ENCODE measurements at regions not wholly inside any gene's neighbourhood (a gene's known extent, or its start where the extent isn't known, plus 50 kb on each side); places are given as distances from the start of the nearest gene placed in this dataset.
"Not testable (repeated sequence)": the region's sequence is repeated elsewhere in the genome, so short reads cannot be mapped to it uniquely, and the experiment has no call there.

DNA sequence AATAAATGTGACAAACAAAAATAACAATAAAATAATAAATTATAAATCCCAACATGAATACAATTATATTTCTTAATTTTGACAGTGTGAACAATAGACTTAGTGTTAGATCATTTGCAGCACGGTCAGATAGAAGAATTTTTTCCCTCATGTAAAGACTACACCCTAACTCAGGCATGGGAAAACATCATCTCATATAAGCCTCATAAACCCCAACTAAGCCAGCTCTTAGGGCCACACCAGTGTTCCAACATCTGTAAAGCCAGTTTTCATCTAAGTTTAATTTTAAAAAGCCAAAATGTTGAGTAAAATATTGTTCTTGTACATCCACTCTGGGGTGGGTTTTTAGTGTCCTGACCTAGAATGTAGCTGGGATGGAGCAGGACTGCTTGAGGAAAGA, 167.4 kb downstream of the QRSL1 start:
- DNase-seq, result no peak

DNA sequence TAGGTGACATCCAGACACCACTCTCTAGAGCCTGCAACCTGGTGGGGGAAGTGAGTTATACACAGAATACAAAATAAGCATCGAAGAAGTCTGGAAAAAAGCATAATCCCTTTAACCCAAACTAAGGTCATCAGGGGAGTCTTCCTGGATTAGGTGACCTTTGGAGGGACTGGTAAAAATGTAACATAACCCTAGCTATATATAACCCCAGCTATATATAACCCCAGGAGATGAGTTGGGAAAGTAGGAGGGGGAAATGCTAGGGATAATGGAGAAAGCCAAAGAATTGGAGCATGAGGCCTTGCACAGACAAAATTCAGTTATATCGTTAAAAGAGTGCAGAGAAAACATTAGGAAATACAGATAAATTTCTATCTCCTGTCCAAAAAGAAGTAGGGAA, 164.8 kb downstream of the QRSL1 start:
- no peak for DNase-seq

DNA sequence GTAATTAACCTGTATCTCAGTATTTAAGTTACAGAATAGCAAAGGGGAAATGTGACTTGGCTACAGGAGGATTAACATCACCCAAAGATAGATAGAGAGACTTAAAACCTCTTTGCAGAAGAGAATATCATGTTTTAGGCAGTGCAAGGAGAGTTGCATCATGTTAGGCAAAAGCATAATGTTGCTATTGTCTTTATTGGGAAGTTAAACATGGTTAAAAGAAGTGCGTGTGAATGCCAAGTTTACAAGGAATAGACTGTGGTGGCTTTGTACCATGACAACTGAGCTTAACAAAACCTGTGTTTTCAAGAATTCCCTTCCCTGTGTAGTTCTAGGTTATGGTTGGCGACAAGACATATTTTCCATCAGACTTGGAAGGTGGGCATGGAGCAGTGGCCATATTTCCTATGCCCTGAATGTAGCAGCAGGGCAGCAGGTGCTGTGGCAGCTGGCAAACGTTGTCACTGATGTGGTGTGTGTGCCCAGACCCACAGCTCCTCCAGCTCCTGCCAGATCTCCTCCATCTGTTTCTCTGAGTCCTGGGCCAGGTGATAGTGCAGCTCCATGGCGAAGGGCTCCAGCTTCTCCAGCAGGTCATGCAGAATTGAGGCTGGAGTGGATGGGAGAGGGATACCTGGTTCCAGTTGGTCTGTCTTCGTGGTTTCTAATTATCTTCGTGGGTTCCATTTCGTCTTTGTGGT, 163.3 kb downstream of the QRSL1 start:
- DNase-seq, result no peak

DNA sequence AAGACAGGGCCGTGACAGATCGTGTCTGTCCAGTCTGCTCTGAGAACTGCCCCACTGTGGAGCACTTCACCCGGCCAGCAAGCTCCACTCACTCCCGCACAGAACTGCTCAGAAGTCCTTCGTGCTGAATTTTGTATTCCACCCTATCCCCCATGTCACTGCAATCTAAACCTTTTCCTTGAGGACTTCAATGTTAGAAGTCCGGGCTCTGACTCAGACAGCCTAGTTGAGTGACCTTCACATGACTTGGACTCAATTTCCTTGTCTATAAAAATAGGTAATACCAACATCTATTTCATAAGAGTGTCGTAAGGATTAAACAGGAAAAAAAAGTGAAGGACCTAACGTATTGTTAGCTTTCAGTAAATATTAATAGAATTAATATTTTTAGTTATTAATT, 161.6 kb downstream of the QRSL1 start:
- DNase-seq, result no peak

DNA sequence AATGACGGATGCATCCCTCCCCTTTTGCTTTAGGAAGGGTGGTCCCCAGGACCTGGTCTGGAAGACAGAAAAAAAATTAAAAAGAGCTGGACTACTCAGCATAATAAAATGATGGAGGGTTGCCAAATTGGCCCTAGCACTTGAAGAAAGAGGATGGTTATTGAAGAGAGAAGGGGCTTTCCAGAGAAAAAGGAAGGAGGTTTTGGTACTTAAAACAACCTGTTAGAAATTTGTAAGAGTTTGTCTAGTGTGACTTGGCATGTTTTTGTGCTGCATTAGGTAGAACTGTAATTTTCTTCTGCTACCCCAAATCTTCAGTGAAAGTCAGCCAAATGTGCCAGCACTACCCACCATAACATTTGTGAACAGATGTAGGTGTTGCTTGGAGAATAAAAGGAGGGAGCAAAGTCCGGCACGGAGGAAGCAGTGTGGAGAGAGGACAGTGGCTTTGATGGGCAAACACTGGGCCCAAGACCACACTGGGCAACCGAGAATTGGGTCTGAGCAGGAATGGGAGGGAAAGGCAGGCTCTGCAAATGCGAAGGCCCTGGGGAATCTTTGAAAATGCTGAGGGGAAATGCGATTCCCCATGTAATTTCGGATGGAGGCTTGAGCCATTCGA, 160.9 kb downstream of the QRSL1 start:
- no peak for DNase-seq

DNA sequence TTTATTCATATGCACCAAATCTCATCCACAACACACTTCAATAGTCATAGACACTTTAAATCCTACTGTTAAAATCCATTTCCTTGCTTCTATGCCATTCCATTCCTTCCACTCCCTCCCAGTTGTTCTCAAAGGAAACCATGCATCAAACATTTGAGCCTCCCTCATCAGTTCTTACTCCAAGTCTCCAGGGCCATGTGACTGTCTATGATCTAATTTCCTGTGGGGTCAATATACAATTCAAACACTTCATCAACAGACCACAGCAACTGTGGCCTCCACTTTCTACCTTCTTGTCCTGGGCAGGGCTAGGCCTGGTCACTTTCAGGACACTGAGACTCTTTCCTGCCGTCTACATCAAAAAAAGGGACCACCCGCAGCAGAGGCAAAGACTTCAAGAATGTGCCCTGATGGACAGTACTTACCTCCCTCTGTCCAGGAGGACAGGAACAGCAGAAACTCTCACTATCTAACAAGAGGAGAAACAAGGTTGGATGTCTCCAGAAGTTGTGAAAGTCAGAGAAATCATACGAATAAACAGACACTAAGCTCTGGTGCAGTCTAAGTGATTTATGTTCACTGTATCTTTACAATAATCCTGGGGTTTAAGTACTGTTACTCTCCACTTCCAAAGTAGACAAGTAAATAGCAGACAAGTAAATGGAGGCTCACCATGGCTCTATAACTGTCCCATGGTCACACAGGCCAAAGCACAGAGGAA, 160.2 kb downstream of the QRSL1 start:
- no peak for DNase-seq

DNA sequence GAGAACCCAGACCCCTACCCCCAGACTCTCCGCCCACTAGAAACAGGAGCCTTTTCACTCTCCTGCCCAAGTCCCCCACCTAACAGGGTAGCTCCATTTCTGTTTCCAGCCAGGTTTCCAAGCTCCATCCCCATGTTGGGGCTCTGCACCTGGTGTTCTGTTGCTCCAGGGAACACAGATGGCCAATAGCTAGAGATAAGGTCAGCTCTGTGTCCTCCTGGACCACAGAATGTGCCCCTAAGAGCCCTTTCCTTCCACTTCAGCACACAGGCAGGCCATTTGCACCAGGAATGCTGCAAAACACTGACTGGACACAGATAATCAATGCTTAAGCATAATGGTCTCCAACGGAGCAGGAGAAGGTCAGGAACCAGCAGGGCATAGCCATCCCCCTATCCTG, 159.4 kb downstream of the QRSL1 start:
- DNase-seq, result no peak

DNA sequence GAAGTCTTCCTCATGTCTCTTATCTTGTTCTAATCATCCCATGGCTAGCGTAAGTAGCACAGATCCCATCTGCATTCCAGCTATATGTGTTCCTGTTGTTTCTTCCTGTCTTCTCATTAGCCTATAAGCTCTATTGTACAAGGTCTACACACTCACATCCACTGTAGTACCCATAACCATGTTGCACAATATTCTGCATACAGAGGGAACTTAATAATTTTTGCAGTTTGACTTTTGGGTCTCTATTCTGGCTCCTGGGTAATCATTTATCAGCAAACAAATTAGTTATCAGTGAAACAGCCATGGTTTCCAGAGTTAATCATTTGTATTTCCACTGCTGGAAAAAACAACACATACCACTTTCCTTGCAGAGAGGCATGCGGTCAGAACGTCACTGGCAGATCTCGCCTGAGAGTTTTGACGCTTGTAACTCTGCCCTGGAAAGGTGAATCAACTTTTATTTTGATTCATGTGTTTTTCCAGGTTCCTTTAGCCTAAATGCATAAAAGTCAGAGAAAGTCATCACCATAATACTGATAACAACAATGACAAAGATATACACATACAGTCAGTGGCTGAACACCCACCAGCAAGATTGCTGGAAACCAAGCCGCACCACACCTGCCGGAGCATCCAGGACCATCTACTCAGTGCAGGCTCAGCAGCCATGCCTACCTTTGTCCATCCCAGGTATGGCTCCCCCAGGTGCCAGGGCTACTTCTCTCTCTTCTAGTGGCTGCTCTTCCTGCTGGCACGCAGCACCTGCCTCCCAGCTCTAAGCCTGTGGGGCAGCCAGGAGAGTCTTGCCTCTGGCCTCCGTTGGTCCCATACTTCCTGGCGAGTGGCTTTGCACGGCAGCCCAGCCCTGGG, 158.2 kb downstream of the QRSL1 start:
- no peak for DNase-seq

DNA sequence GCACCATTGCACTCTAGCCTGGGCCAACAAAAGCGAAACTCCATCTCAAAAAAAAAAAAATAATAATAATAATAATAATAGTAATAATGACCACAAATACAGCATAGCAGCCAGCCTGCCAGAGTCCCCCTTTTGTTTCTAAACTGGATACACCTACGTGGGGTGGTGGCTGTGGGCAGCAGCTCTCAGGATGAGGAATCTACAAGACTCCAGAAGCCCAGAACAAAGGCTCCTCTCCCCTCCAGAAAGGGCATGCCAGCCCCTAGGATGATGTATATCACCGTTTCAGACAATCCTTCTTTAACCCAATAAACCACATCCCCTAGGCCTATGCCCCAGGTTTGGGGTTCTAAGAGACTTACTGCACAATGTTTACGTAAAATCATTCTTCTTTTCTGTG, 155.9 kb downstream of the QRSL1 start:
- DNase-seq, result no peak

DNA sequence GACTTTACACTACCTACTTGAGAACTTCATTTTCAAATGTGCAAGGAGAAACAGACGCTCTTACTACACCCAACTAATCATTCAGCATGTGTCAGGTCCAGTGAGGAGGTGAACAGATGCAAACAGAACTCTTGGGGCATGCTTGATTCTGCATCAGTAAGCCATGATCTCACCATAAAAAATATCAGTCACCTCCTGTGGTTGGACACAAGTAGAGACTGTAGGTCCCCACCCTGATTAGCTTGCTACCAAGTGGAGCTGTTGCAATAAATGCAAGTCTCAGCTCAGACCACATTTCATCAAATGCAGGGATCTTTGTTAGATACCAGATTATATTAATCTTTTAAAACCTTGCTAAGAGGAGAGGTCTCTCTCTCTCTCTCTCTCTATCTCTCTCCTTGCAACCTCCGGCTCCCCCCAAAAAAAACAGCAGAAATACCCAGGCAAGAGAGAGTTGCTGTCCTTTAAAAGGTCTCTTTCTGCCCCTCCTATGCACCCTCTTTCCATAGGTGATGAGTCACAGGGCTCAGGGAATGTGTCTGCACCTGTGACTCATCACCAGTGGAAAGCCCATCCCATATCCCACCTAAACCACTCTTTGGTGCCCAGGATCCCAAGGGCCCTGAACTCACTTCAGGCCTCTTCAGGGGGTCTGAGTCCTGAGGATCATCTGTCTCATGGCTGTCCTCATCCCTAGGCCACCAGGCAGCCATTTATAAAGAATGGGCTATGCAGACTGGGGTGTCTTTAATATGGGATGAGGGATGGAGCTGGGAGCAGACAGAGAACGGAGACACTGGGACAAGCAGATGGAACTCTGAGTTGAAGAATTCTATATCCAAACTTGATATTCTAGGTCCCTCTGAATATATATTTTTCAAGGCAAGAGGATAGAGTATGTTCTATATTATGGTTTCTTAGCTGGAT, 154.5 kb downstream of the QRSL1 start:
- DNase-seq, result peak; percentile 7

DNA sequence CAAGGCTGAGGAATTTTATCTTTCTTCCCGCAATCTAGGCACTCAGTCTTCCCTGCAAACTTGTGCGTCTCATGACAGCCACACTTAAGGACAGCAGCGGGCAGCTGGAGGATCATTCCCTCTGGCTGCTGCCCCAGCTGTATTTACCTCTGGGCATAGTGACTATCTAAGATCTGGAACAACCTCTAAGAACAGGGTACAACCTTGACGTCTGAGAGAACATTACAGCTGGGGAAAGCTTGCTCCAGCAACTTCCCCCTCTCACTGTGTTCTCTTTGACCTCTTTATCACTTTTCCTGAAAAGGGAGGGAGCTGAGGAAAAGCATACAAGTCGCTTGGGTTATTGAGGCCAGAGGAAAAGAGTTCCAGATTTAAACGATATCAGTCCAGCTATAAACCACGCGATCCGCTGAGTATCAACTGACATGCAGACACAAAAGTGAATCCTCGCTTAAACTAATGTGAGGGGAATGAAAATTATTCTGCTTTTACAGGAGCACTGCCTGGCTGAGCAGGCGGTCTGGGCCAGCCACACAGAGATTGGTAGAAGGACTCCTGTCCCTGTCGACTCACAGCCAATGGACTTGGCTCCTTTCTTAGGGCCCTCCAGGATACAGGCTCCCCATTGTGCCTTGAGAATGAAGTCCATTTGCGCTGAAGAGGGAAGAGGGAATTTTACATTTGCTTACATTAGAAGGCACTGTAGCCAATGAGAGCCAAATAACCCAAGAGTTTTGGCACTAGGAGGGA, 153.3 kb downstream of the QRSL1 start:
- no peak for DNase-seq

DNA sequence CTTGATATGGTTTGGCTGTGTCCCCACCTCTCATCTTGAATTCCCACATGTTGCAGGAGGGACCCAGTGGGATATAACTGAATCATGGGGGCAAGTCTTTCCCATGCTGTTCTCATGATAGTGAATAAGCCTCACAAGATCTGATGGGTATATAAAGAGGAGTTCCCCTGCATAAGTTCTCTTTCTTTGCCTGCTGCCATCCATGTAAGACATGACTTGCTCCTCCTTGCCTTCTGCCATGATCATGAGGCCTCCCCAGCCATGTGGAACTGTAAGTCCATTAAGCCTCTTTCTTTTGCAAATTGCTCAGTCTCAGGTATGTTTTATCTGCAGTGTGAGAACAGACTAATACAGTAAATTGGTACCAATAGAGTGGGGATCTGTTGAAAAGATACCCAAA, 150.2 kb downstream of the QRSL1 start:
- not testable (repeated sequence) for DNase-seq

DNA sequence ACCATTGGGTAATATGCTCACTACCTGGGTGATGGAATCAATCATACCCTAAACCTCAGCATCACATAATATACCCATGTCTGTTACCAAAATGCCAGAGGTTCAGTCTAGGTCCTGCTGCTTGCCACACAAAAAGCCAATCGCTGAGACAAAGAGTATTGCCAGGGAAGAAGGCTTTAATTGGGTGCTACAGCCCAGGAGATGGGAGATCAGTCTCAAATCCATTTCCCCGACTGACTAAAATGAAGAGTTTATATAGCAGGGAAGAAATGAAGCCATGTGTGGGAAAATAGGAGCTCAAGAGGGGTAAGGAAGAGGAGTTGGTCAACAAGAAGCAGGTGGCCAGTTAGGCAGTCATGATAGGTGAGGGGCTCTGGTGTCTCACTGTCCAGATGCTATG, 149.6 kb downstream of the QRSL1 start:
- DNase-seq, result no peak

DNA sequence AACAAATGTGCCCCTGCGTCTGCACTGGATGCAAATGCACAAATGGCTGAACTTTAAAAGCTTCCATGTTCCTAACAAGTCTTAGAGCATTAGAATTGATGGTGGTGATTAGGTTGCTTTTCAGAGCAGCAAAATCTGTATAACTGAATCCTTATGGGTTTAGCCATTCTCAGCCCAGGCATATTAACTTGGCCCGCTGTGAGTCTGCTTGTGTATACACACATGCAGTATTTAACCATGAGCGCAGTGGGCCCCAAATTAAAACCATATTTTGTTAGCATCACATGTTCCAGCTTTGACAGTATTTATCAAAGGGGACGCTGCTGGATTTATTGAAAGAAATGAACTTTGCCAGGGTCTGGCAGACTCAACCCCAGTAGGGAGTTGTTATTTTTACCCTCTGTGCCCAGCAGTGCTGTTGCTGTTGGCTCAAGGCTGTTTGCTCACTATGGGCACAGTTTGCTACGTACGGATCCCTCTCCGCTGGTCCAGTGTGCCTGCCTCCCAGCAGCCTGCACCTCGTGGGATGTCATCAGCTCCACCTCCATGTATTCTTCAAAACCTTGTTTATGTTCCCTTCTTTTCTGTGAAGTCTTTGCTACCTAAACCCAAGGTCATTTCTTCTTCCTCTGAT, 144.7 kb downstream of the QRSL1 start:
- DNase-seq, result no peak

DNA sequence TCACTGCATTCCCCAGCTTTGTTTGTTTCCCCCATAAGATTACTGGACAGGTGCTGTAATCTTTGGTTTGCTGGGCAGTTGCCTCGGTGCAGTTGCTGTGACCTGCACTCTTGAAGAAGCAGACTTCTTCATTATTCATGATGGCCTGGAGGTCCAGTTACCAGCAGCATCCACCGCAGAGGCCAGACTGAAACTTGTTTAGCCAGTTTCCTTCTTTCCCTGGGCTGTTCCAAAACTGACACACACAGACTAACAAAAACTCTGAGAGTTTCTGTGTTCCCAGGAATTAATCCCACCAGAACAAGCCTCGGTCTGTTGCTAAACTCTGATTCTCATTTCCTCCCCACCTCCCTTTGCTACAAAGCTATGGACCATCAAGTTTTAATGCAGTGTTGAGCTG, 144.1 kb downstream of the QRSL1 start:
- DNase-seq, result no peak

DNA sequence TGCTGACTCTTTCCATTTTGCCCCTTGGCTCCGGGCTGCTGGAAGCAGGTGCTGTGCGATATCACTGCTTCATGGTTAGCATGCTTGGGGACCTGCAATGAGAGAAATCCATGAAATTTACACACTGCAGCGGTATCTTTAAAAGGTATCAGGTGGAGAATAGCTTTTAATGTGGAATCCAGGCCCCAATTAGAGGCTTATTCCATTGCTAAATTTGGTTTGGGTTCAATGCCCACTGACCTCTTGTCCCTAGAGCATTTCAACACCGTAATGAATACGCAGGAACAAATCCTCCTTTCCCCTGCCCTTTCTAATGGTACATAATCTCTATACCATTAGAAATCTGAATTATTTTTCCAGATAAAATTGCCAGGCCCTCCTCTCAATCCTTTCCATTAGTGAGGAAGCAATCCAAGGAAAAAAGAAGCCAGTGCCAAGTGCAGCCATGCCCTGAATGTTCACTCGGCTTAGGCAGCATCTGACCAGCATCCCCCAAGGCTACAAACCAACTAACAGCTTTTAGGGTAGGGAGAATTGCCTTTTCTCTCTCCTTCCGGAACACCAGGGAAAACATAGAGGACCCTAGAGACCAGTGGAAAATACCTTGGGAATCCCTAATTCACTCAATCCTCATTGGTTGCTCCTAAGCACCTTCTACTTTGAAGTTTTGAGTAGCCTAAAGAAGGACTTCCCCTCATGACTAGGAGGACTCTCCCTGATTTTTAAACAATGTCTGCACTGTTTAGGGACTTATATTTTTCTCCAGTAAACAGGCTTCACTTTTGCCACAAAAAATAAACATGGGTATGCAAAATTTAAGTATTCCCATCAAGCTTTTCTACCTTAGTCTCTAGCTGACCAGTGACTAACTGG, 143.1 kb downstream of the QRSL1 start:
- no peak for DNase-seq

DNA sequence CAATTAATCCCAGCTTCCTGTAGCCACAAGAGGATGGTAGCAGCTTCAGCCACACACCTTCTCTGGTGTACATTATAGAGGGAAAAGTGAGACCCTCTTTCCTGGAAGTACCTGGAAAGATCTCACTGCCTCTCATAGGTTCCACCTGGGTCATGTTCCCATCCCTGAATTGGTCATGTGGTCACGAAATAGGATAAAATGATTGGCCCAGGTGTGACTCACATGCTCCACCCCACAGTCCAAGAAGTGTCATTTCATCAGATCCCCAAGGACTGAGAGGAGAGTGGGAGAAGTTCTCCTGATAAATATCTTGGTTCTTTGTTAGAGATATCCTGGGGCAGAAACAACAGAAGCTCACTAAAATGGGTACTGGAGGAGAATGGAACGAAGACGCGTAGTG, 142.4 kb downstream of the QRSL1 start:
- DNase-seq, result no peak

DNA sequence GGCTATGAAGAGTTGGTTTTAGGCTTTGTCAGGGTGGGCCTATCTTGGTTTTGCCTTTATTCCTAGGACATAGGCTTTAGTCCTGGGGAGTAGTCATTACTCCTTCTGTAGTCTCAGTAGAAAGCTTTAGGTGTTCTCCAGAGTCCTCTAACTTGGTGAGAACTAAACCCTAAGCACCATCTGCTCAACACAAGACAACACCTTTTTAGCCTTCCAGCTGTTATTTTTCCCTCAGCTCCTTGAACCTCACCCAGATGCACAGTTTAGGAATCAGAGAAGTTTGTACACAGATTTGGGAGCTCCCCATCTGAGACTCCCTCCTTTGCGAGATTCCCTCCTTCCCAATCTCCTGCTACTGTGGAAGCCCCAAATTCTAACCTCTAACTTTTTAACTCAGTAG, 141.3 kb downstream of the QRSL1 start:
- DNase-seq, result no peak

DNA sequence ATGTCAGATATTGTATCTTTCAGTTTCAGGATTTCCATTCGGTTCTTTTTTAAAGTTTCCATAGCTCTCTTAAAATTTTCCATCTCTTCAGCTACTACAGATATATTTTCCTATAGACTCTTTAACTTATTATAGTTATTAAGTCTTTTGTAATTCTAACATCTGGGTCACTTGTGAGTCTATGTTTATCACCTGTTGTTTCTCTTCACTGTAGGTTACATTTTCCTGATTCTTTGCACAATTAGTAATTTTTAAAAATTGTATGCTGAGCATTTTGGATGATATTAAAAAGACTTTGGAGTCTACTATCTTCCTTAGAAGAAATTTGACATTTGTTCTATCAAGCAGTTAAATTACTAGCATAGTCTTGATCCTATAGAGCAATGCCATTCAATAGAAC, 140.7 kb downstream of the QRSL1 start:
- no peak for DNase-seq

DNA sequence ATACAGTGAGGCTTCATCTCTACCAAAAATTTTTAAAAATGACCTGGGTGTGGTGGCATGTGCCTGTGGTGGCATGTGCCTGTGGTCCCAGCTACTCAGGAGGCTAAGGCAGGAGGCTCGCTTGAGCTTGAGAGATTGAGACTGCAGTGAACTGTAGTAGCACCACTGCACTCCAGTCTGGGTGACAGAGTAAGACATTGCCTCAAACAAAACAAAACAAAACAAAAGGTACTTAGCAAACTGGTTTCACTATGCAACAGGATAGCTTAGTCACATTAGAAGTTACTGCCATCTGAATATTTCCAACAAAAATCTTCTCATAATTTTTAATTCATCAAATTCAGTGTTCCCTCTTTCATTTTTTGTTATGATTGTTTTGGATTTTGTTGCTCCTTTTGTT, 137.9 kb downstream of the QRSL1 start:
- DNase-seq, result no peak
